ENCODE measurements at regions not wholly inside any gene's neighbourhood (a gene's known extent, or its start where the extent isn't known, plus 50 kb on each side); places are given as distances from the start of the nearest gene placed in this dataset.
"Not testable (repeated sequence)": the region's sequence is repeated elsewhere in the genome, so short reads cannot be mapped to it uniquely, and the experiment has no call there.

DNA sequence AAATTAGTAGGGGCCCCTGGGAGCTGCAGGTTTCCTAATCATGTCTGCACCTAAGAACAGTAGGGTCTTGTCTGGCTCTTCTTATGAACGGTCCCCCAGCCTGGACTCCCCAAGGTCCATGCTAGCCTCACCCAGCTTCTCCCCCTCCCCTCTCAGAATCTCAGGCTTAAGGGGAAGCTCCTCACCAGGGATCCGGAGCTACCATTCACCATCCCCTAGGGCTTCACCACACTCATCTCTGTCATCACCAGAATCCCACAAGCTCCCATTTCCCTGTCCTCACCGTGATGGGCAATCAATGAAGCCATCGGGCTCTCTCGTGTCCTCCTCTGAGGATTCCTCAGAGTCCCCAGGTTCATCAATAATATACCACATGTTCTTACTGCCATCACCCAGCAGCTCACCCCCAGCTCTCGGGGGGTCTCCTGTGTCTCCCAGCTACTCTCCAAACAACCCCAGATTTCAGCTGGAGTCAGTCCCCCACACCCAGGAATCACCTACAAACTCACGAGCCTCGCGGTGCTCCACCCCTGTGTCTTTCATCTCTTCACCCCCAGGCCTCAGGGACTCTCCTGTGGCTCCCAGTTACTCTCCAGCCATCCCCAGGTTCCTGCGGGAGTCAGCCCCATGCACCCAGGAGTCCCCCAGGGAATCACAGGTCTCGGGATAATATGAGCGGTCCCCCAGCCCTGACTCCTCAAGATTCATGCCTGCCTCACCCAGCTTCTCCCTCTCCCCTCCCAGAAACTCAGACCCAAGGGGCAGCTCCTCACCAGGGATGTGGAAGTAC is 335.6 kb downstream of the CWH43 start:
- H3K27ac ChIP-seq (ENCODE audit: low read depth in 2 of 2, low read length in 2 of 2); H3K4me3 ChIP-seq (ENCODE audit: low read length in 2 of 2); H3K4me1 ChIP-seq (ENCODE audit: control insufficient read depth in 2 of 2, insufficient read depth in 2 of 2, low read length in 2 of 2); H3K9ac ChIP-seq (ENCODE audit: low read depth in 1 of 2, low read length in 2 of 2); H3K27me3 ChIP-seq (ENCODE audit: control insufficient read depth in 2 of 2, insufficient read depth in 2 of 2, low read length in 2 of 2); H3K36me3 ChIP-seq (ENCODE audit: control insufficient read depth in 2 of 2, insufficient read depth in 2 of 2, low read length in 2 of 2); H3K9me3 ChIP-seq (ENCODE audit: control insufficient read depth in 2 of 2, low read length in 2 of 2): not testable (repeated sequence)

DNA sequence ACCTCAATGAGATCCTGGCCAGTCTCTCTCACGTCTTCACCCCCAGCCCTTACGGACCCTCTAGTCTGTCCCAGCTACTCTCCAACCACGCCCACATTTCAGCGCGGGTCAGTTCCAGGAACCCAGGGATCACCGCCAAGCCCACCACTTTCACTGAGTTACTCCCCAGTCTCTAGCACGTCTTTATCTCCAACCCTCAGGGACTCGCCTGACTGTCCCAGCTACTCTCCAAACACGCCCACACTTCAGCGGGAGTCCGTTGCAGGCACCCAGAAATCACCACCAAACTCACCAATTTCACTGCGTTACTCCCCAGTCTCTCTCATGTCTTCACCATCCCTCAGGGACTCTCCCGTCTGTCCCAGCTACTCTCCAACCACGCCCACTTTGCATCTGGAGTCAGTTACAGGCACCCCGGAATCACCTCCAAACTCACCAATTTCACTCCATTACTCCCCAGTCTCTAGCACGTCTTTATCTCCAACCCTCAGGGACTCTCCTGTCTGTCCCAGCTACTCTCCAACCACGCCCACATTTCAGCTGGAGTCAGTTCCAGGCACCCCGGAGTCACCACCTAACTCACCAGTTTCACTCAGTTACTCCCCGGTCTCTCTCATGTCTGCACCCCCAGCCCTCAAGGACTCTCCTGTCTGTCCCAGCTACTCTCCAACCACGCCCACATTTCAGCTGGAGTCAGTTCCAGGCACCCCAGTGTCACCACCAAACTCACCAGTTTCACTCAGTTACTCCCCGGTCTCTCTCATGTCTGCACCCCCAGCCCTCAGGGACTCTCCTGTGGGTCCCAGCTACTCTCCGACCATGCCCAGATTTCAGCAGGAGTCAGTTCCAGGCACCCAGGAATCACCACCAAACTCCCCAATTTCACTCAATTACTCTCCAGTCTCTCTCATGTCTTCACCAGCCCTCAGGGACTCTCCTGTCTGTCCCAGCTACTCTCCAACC is 336.8 kb downstream of the CWH43 start:
- H3K9ac ChIP-seq (ENCODE audit: low read depth in 1 of 2, low read length in 2 of 2); H3K27me3 ChIP-seq (ENCODE audit: control insufficient read depth in 2 of 2, insufficient read depth in 2 of 2, low read length in 2 of 2); H3K36me3 ChIP-seq (ENCODE audit: control insufficient read depth in 2 of 2, insufficient read depth in 2 of 2, low read length in 2 of 2); H3K4me3 ChIP-seq (ENCODE audit: low read length in 2 of 2); H3K4me1 ChIP-seq (ENCODE audit: control insufficient read depth in 2 of 2, insufficient read depth in 2 of 2, low read length in 2 of 2); H3K9me3 ChIP-seq (ENCODE audit: control insufficient read depth in 2 of 2, low read length in 2 of 2); H3K27ac ChIP-seq (ENCODE audit: low read depth in 2 of 2, low read length in 2 of 2): not testable (repeated sequence)

DNA sequence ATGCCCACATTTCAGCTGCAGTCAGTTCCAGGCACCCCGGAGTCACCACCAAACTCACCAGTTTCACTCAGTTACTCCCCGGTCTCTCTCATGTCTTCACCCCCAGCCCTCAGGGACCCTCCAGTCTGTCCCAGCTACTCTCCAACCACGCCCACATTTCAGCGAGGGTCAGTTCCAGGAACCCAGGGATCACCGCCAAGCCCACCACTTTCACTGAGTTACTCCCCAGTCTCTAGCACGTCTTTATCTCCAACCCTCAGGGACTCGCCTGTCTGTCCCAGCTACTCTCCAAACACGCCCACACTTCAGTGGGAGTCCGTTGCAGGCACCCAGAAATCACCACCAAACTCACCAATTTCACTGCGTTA is 337.5 kb downstream of the CWH43 start:
- not testable (repeated sequence) for H3K27ac ChIP-seq (ENCODE audit: low read depth in 2 of 2, low read length in 2 of 2); H3K27me3 ChIP-seq (ENCODE audit: control insufficient read depth in 2 of 2, insufficient read depth in 2 of 2, low read length in 2 of 2); H3K4me3 ChIP-seq (ENCODE audit: low read length in 2 of 2); H3K4me1 ChIP-seq (ENCODE audit: control insufficient read depth in 2 of 2, insufficient read depth in 2 of 2, low read length in 2 of 2); H3K9me3 ChIP-seq (ENCODE audit: control insufficient read depth in 2 of 2, low read length in 2 of 2); H3K36me3 ChIP-seq (ENCODE audit: control insufficient read depth in 2 of 2, insufficient read depth in 2 of 2, low read length in 2 of 2); H3K9ac ChIP-seq (ENCODE audit: low read depth in 1 of 2, low read length in 2 of 2)

All from mucosa of rectum (tissue), 2 donors.